Activated T-cell treated with anti-CD3 and anti-CD28 coated beads, Interleukin-2, amount 50 U/mL, for 4 hours (primary cell): ENCODE measurements at regions not wholly inside any gene's neighbourhood (a gene's known extent, or its start where the extent isn't known, plus 50 kb on each side); places are given as distances from the start of the nearest gene placed in this dataset.

Experiments used
- ATAC-seq, 2 donors: fragments of 200-7000 bp; cut with Tn5 transposase; one replicate each; pipeline ENCODE4 v1.10.0; 2021
- DNase-seq: peaks from one replicate; pipeline ENCODE4 v3.0.0-alpha.2; 2020
- H3K27me3 Mint-ChIP-seq: one replicate; pipeline ENCODE4 v1.8.0; 2021; ENCODE audit warnings: low read depth, mixed read lengths
- H3K36me3 Mint-ChIP-seq: one replicate; pipeline ENCODE4 v1.8.0; 2022; ENCODE audit warnings: mixed read lengths; ENCODE audit not compliant: insufficient read depth
- H3K4me1 Mint-ChIP-seq: one replicate; pipeline ENCODE4 v1.8.0; 2021; ENCODE audit warnings: low read depth, mixed read lengths
- H3K4me3 Mint-ChIP-seq: one replicate; pipeline ENCODE4 v1.8.0; 2021; ENCODE audit warnings: mild to moderate bottlenecking, moderate library complexity, mixed read lengths
- H3K9me3 Mint-ChIP-seq: one replicate; pipeline ENCODE4 v1.8.0; 2021; ENCODE audit warnings: mixed read lengths

GRCh38 chr13:34655554-34655953 is 286.5 kb upstream of the NBEA start:
- Mint-ChIP-seq H3K4me3 (no peak overlapping the region), H3K27me3 (no peaks in the 10 kb centered on the region), H3K4me1 (no peaks in the 10 kb centered on the region), H3K9me3 (peaks cover 3% of the 10 kb centered on the region), H3K36me3 (no peaks in the 10 kb centered on the region)
- ATAC-seq (no peak), DNase-seq (no peak)

- Mint-ChIP-seq H3K27me3 (no peaks in the 10 kb centered on the region), H3K9me3 (peaks cover 4% of the 10 kb centered on the region), H3K4me3 (no peak overlapping the region), H3K36me3 (no peaks in the 10 kb centered on the region), H3K4me1 (no peaks in the 10 kb centered on the region)
- ATAC-seq (no peak), DNase-seq (no peak)
Observed at GRCh38 chr13:34657716-34658115, 284.4 kb upstream of the NBEA start.

GRCh38 chr13:34667286-34668218 is 274.5 kb upstream of the NBEA start:
- no peak overlapping the region for H3K4me3 Mint-ChIP-seq
- H3K9me3 Mint-ChIP-seq: peaks cover 10% of the 10 kb centered on the region
- ATAC-seq (no peak), DNase-seq (no peak)
- no peaks in the 10 kb centered on the region for H3K36me3 Mint-ChIP-seq
- H3K27me3 Mint-ChIP-seq: peaks cover 2% of the 10 kb centered on the region
- H3K4me1 Mint-ChIP-seq: no peaks in the 10 kb centered on the region

- no peaks in the 10 kb centered on the region for H3K27me3 Mint-ChIP-seq
- ATAC-seq: no peak
- no peak for DNase-seq
- H3K36me3 Mint-ChIP-seq: no peaks in the 10 kb centered on the region
- H3K9me3 Mint-ChIP-seq: peaks cover 3% of the 10 kb centered on the region
- H3K4me1 Mint-ChIP-seq: no peaks in the 10 kb centered on the region
- no peak overlapping the region for H3K4me3 Mint-ChIP-seq
Observed at GRCh38 chr13:34671137-34671536, 270.9 kb upstream of the NBEA start.

- no peaks in the 10 kb centered on the region for H3K27me3 Mint-ChIP-seq
- no peak overlapping the region for H3K4me3 Mint-ChIP-seq
- DNase-seq: no peak
- peaks cover 3% of the 10 kb centered on the region for H3K9me3 Mint-ChIP-seq
- ATAC-seq: no peak
- H3K4me1 Mint-ChIP-seq: no peaks in the 10 kb centered on the region
- no peaks in the 10 kb centered on the region for H3K36me3 Mint-ChIP-seq
Observed at GRCh38 chr13:34672631-34673030, 269.4 kb upstream of the NBEA start.

- ATAC-seq: no peak
- H3K27me3 Mint-ChIP-seq: no peaks in the 10 kb centered on the region
- H3K4me3 Mint-ChIP-seq: no peak overlapping the region
Observed at GRCh38 chr13:34675626-34676025, 266.4 kb upstream of the NBEA start.

GRCh38 chr13:34678154-34678553 is 263.9 kb upstream of the NBEA start:
- no peaks in the 10 kb centered on the region for H3K4me1 Mint-ChIP-seq
- ATAC-seq (no peak), DNase-seq (no peak)
- H3K4me3 Mint-ChIP-seq: no peak overlapping the region
- H3K9me3 Mint-ChIP-seq: no peaks in the 10 kb centered on the region
- no peaks in the 10 kb centered on the region for H3K36me3 Mint-ChIP-seq
- no peaks in the 10 kb centered on the region for H3K27me3 Mint-ChIP-seq

More at GRCh38 chr13:34675626-34676025, 266.4 kb upstream of the NBEA start:
- Mint-ChIP-seq H3K4me1 (no peaks in the 10 kb centered on the region), H3K9me3 (peaks cover 3% of the 10 kb centered on the region), H3K36me3 (no peaks in the 10 kb centered on the region)
- DNase-seq: no peak

GRCh38 chr13:34681405-34681955 is 260.6 kb upstream of the NBEA start:
- no peak for ATAC-seq

GRCh38 chr13:34695063-34695462 is 247.0 kb upstream of the NBEA start:
- Mint-ChIP-seq H3K4me3 (no peak overlapping the region), H3K27me3 (peaks cover 2% of the 10 kb centered on the region), H3K9me3 (peaks cover 2% of the 10 kb centered on the region), H3K4me1 (no peaks in the 10 kb centered on the region), H3K36me3 (no peaks in the 10 kb centered on the region)
- ATAC-seq (no peak), DNase-seq (no peak)

More at GRCh38 chr13:34681405-34681955, 260.6 kb upstream of the NBEA start:
- H3K27me3 Mint-ChIP-seq: no peaks in the 10 kb centered on the region
- H3K36me3 Mint-ChIP-seq: no peaks in the 10 kb centered on the region
- no peaks in the 10 kb centered on the region for H3K9me3 Mint-ChIP-seq
- no peak for DNase-seq
- no peaks in the 10 kb centered on the region for H3K4me1 Mint-ChIP-seq
- no peak overlapping the region for H3K4me3 Mint-ChIP-seq

- Mint-ChIP-seq H3K4me1 (no peaks in the 10 kb centered on the region), H3K4me3 (no peak overlapping the region), H3K27me3 (peaks cover 2% of the 10 kb centered on the region), H3K9me3 (no peaks in the 10 kb centered on the region), H3K36me3 (no peaks in the 10 kb centered on the region)
- ATAC-seq: no peak
- no peak for DNase-seq
Observed at GRCh38 chr13:34696296-34696695, 245.8 kb upstream of the NBEA start.

- Mint-ChIP-seq H3K4me1 (no peaks in the 10 kb centered on the region), H3K27me3 (peaks cover 2% of the 10 kb centered on the region), H3K36me3 (no peaks in the 10 kb centered on the region), H3K4me3 (no peak overlapping the region), H3K9me3 (no peaks in the 10 kb centered on the region)
- no peak for DNase-seq
- ATAC-seq: no peak
Observed at GRCh38 chr13:34696741-34697140, 245.3 kb upstream of the NBEA start.

- H3K4me1 Mint-ChIP-seq: no peaks in the 10 kb centered on the region
- ATAC-seq: no peak
Observed at GRCh38 chr13:34698945-34699344, 243.1 kb upstream of the NBEA start.

GRCh38 chr13:34700155-34700554 is 241.9 kb upstream of the NBEA start:
- H3K36me3 Mint-ChIP-seq: no peaks in the 10 kb centered on the region
- DNase-seq (no peak), ATAC-seq (no peak)

More at GRCh38 chr13:34698945-34699344, 243.1 kb upstream of the NBEA start:
- Mint-ChIP-seq H3K36me3 (no peaks in the 10 kb centered on the region), H3K9me3 (no peaks in the 10 kb centered on the region), H3K27me3 (peaks cover 2% of the 10 kb centered on the region), H3K4me3 (no peak overlapping the region)
- DNase-seq: no peak

GRCh38 chr13:34701919-34702318 is 240.2 kb upstream of the NBEA start:
- ATAC-seq: no peak
- Mint-ChIP-seq H3K4me3 (no peak overlapping the region), H3K9me3 (no peaks in the 10 kb centered on the region), H3K27me3 (no peaks in the 10 kb centered on the region), H3K36me3 (no peaks in the 10 kb centered on the region), H3K4me1 (no peaks in the 10 kb centered on the region)
- DNase-seq: no peak

More at GRCh38 chr13:34700155-34700554, 241.9 kb upstream of the NBEA start:
- Mint-ChIP-seq H3K9me3 (no peaks in the 10 kb centered on the region), H3K4me1 (no peaks in the 10 kb centered on the region), H3K4me3 (no peak overlapping the region), H3K27me3 (peaks cover 2% of the 10 kb centered on the region)
